HL-60 (cell line): ENCODE measurements at regions not wholly inside any gene's neighbourhood (a gene's known extent, or its start where the extent isn't known, plus 50 kb on each side); places are given as distances from the start of the nearest gene placed in this dataset.

ENCODE experiments used
- POLR2AphosphoS5 ChIP-seq: IDR thresholded peaks from 2 replicates; pipeline ENCODE4 v1.6.1; 2012; ENCODE audit warnings: low read depth
- SPI1 ChIP-seq: IDR thresholded peaks from 2 replicates; pipeline ENCODE4 v1.6.1; 2012; ENCODE audit warnings: low read depth, mild to moderate bottlenecking, borderline replicate concordance
- TF ChIP-seq, protein P1 (sequence below): IDR thresholded peaks from 2 replicates; pipeline ENCODE4 v1.6.1; 2012; ENCODE audit warnings: low read depth; ENCODE audit not compliant: insufficient replicate concordance
- TF ChIP-seq, protein P2 (sequence below): IDR thresholded peaks from one replicate; pipeline ENCODE4 v1.5.1; 2011; ENCODE audit warnings: low read length, control low read depth, inconsistent platforms; ENCODE audit not compliant: insufficient read depth

DNA sequence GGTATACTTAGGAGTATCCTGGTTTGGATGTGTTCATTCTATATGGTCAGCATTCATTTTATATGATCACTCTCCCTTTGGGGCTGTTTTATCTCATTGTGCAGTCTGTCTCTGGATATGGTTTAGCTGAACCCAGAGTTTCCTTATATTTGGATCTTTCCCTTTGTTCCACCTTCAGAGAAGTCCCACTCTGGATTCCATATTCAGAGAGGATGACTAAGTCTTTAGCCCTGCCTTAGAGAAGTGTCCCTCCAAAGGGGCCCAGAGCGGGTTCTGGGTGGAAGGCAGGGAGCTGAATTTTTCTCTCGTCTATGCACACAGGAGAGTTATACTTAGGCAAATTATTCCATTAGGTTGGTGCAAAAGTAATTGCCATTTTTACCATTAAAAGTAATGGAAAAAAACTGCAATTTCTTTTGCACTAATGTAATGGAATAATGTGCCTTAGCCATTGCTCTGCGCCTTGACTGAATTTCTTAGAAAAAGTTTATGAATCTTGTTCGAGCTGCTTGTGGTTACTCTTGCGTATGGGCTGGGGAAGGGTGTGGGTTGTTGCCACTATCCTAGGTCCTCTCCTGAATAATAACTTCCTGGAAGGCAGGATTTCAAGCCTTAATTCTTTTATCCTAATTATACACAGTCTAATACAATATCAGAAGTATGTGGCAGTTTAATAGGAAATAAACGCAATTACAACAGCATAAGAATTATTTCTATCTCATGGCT, 74.2 kb upstream of the MTPN start:
- TF ChIP-seq POLR2AphosphoS5 (no peak), SPI1 (no peak)
- TF ChIP-seq, protein P1, sequence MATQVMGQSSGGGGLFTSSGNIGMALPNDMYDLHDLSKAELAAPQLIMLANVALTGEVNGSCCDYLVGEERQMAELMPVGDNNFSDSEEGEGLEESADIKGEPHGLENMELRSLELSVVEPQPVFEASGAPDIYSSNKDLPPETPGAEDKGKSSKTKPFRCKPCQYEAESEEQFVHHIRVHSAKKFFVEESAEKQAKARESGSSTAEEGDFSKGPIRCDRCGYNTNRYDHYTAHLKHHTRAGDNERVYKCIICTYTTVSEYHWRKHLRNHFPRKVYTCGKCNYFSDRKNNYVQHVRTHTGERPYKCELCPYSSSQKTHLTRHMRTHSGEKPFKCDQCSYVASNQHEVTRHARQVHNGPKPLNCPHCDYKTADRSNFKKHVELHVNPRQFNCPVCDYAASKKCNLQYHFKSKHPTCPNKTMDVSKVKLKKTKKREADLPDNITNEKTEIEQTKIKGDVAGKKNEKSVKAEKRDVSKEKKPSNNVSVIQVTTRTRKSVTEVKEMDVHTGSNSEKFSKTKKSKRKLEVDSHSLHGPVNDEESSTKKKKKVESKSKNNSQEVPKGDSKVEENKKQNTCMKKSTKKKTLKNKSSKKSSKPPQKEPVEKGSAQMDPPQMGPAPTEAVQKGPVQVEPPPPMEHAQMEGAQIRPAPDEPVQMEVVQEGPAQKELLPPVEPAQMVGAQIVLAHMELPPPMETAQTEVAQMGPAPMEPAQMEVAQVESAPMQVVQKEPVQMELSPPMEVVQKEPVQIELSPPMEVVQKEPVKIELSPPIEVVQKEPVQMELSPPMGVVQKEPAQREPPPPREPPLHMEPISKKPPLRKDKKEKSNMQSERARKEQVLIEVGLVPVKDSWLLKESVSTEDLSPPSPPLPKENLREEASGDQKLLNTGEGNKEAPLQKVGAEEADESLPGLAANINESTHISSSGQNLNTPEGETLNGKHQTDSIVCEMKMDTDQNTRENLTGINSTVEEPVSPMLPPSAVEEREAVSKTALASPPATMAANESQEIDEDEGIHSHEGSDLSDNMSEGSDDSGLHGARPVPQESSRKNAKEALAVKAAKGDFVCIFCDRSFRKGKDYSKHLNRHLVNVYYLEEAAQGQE, result no peak
- TF ChIP-seq, protein P2, sequence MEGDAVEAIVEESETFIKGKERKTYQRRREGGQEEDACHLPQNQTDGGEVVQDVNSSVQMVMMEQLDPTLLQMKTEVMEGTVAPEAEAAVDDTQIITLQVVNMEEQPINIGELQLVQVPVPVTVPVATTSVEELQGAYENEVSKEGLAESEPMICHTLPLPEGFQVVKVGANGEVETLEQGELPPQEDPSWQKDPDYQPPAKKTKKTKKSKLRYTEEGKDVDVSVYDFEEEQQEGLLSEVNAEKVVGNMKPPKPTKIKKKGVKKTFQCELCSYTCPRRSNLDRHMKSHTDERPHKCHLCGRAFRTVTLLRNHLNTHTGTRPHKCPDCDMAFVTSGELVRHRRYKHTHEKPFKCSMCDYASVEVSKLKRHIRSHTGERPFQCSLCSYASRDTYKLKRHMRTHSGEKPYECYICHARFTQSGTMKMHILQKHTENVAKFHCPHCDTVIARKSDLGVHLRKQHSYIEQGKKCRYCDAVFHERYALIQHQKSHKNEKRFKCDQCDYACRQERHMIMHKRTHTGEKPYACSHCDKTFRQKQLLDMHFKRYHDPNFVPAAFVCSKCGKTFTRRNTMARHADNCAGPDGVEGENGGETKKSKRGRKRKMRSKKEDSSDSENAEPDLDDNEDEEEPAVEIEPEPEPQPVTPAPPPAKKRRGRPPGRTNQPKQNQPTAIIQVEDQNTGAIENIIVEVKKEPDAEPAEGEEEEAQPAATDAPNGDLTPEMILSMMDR, result no peak
